Fibroblast of lung (primary cell): ENCODE measurements at regions not wholly inside any gene's neighbourhood (a gene's known extent, or its start where the extent isn't known, plus 50 kb on each side); places are given as distances from the start of the nearest gene placed in this dataset.
"Not testable (repeated sequence)": the region's sequence is repeated elsewhere in the genome, so short reads cannot be mapped to it uniquely, and the experiment has no call there.

Experiments used
- DNase-seq, 2 donors: peaks; one replicate each; pipeline versions ENCODE4 v3.0.0 to v3.0.0-alpha.2; 2010; ENCODE audit warnings: low read depth in 2 of 2
- H2AFZ ChIP-seq: 2 replicates; pipeline ENCODE4 v1.5.1; 2012; ENCODE audit warnings: low read length, control low read depth, inconsistent platforms
- H3K27ac ChIP-seq: 2 replicates; pipeline ENCODE4 v1.5.1; 2011; ENCODE audit warnings: low read length, control low read depth; ENCODE audit not compliant: insufficient read depth
- H3K27me3 ChIP-seq: 2 replicates; pipeline ENCODE4 v1.5.1; 2011; ENCODE audit warnings: mild to moderate bottlenecking, low read length; ENCODE audit not compliant: control insufficient read depth, insufficient read depth
- H3K36me3 ChIP-seq: 2 replicates; pipeline ENCODE4 v1.5.1; 2011; ENCODE audit warnings: low read length; ENCODE audit not compliant: control insufficient read depth, insufficient read depth
- H3K4me1 ChIP-seq: 2 replicates; pipeline ENCODE4 v1.5.1; 2011; ENCODE audit warnings: low read length; ENCODE audit not compliant: control insufficient read depth, insufficient read depth; ENCODE audit errors: extremely low read depth
- H3K4me2 ChIP-seq: 2 replicates; pipeline ENCODE4 v1.5.1; 2011; ENCODE audit warnings: low read length, control low read depth; ENCODE audit not compliant: insufficient read depth; ENCODE audit errors: extremely low read depth
- H3K4me3 ChIP-seq, 4 experiments: fragments of 200-600 bp in 1 of 4; sonication (generic) in 1 of 4; replicated peaks in 1 of 4; 2 replicates each; pipeline ENCODE4 v1.5.1; 2011 to 2016; ENCODE audit warnings: low read length in 4 of 4, low read depth in 3 of 4, mild to moderate bottlenecking in 3 of 4, control low read depth in 2 of 4, inconsistent platforms in 1 of 4, mixed read lengths in 1 of 4; ENCODE audit not compliant: insufficient read depth in 1 of 4; ENCODE audit errors: control extremely low read depth in 1 of 4
- H3K79me2 ChIP-seq: 2 replicates; pipeline ENCODE4 v1.5.1; 2012; ENCODE audit warnings: mild to moderate bottlenecking, low read length, inconsistent platforms; ENCODE audit not compliant: control insufficient read depth, insufficient read depth
- H3K9ac ChIP-seq: 2 replicates; pipeline ENCODE4 v1.5.1; 2011; ENCODE audit warnings: mild to moderate bottlenecking, low read length, control low read depth; ENCODE audit not compliant: insufficient read depth
- H3K9me3 ChIP-seq: 2 replicates; pipeline ENCODE4 v1.5.1; 2012; ENCODE audit warnings: low read depth, low read length; ENCODE audit not compliant: control insufficient read depth, insufficient read depth
- H4K20me1 ChIP-seq: 2 replicates; pipeline ENCODE4 v1.5.1; 2011; ENCODE audit warnings: low read length; ENCODE audit not compliant: control insufficient read depth, insufficient read depth; ENCODE audit errors: extremely low read depth
- EZH2 ChIP-seq: IDR thresholded peaks from 2 replicates; pipeline ENCODE4 v1.5.1; 2012; ENCODE audit warnings: low read length, control low read depth, mild to moderate bottlenecking; ENCODE audit errors: missing control alignments
- TF ChIP-seq, protein P1 (sequence below), 2 donors: IDR thresholded peaks in 1 of 2; conservative IDR thresholded peaks in 1 of 2; 1 replicate in 1 of 2; 2 replicates in 1 of 2; pipeline ENCODE4 v1.5.1; 2011 to 2012; ENCODE audit warnings: low read length in 2 of 2, control low read depth in 1 of 2, inconsistent platforms in 1 of 2, low read depth in 1 of 2, mild to moderate bottlenecking in 1 of 2

DNA sequence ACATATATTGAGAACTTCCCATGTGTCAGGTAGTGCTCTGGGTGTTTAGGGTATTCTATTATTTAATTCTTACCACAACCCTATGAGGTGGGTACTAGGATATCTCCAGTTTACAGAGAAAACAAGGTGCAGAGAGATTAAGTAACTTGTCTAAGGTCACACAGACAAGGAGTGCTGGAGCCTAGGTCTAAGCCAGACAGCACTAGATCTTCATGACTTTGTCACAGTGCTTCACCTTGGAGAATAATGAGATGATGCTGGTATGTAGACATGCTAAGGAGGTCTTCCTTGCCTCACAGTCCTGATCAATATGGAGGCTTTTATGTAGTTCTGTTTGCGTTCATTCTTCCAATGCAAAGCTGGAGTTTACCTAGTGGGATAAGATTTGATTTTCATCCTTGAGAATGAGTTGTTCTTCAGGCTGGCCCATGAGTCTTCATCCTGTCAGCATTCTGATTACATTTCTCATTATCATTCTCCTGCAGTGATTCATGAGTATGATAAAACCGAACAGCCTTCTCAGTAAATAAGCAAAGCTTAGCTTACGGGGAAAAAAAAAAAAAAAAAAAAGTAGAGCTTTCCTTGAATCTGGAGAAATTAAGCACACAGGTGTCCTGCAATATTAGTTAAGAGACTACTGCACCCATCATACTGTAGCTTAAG lies 176.3 kb downstream of the C9orf152 start:
- H3K4me2 ChIP-seq, result peak overlapping the region; percentile 46
- DNase-seq, result peak; percentile 58 to 94

DNA sequence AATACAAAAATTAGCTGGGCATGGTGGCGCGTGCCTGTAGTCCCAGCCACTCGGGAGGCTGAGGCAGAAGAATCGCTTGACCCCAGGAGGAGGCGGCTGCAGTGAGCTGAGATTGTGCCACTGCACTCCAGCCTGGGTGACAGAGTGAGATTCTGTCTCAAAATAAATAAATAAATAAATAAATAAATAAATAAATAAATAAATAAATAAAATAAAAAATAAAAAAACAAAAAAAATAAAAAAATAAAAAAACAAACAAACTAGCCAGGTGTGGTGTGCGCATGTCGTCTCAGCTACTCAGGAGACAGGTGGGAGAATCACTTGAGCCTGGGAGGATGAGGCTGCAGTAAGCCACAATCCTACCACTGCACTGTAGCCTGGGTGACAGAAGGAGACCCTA lies 175.4 kb downstream of the C9orf152 start:
- not testable (repeated sequence) for H3K9me3 ChIP-seq

More for the DNA sequence above, 176.3 kb downstream of the C9orf152 start:
- Histone ChIP-seq H3K9me3 (no peaks in the 10 kb centered on the region), H3K36me3 (no peaks in the 10 kb centered on the region), H4K20me1 (no peaks in the 10 kb centered on the region), H3K79me2 (no peaks in the 10 kb centered on the region), H2AFZ (no peak overlapping the region), H3K27ac (peak overlapping the region; percentile 58), H3K27me3 (no peaks in the 10 kb centered on the region), H3K9ac (no peak overlapping the region), H3K4me1 (peaks cover 51% of the 10 kb centered on the region), H3K4me3 (no peak overlapping the region)
- TF ChIP-seq, protein P1, sequence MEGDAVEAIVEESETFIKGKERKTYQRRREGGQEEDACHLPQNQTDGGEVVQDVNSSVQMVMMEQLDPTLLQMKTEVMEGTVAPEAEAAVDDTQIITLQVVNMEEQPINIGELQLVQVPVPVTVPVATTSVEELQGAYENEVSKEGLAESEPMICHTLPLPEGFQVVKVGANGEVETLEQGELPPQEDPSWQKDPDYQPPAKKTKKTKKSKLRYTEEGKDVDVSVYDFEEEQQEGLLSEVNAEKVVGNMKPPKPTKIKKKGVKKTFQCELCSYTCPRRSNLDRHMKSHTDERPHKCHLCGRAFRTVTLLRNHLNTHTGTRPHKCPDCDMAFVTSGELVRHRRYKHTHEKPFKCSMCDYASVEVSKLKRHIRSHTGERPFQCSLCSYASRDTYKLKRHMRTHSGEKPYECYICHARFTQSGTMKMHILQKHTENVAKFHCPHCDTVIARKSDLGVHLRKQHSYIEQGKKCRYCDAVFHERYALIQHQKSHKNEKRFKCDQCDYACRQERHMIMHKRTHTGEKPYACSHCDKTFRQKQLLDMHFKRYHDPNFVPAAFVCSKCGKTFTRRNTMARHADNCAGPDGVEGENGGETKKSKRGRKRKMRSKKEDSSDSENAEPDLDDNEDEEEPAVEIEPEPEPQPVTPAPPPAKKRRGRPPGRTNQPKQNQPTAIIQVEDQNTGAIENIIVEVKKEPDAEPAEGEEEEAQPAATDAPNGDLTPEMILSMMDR (conservative IDR thresholded peaks at IDR 0.05 in 1 of 2, IDR thresholded peaks at IDR 0.05 in 1 of 2; ENCODE audit: low read depth in 1 of 2, low read length in 2 of 2), result no peak

DNA sequence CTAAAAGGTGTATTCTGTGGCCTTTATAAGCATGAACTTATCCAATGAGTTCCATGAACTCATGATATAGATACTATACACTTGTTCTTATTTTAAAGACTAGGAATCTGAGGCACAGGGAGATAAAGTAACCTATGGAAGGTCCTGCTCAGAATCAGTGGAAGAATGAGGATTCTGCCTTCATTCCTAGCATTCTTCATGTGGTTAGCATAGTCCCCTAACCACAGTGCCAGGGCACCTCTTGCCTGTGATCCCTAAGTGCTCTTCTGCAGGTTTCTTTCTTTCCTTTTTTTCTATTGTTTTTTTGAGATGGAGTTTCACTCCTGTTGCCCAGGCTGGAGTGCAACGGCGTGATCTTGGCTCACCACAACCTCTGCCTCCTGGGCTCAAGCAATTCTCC lies 174.1 kb downstream of the C9orf152 start:
- peak in 1 of 2 donors; percentile 67 for DNase-seq
- no peak overlapping the region for H2AFZ ChIP-seq
- no peak overlapping the region for H3K4me2 ChIP-seq
- no peaks in the 10 kb centered on the region for H3K9me3 ChIP-seq
- no peaks in the 10 kb centered on the region for H3K36me3 ChIP-seq
- H3K27ac ChIP-seq, result no peak overlapping the region
- H3K27me3 ChIP-seq, result no peaks in the 10 kb centered on the region
- peaks cover 32% of the 10 kb centered on the region for H3K4me1 ChIP-seq
- no peak overlapping the region for H3K9ac ChIP-seq
- no peaks in the 10 kb centered on the region for H4K20me1 ChIP-seq
- no peaks in the 10 kb centered on the region for H3K79me2 ChIP-seq
- no peak for TF ChIP-seq EZH2
- TF ChIP-seq, protein P1 (conservative IDR thresholded peaks at IDR 0.05 in 1 of 2, IDR thresholded peaks at IDR 0.05 in 1 of 2; ENCODE audit: low read depth in 1 of 2, low read length in 2 of 2), result no peak
- no peak overlapping the region for H3K4me3 ChIP-seq

More for the DNA sequence above, 175.4 kb downstream of the C9orf152 start:
- not testable (repeated sequence) for H2AFZ ChIP-seq, H3K4me2 ChIP-seq, H4K20me1 ChIP-seq, H3K79me2 ChIP-seq, H3K9ac ChIP-seq, H3K4me3 ChIP-seq, H3K27me3 ChIP-seq, DNase-seq, H3K36me3 ChIP-seq
- peak overlapping the region; percentile 46 for H3K27ac ChIP-seq
- H3K4me1 ChIP-seq, result peaks cover 42% of the 10 kb centered on the region
